ENCODE measurements at regions not wholly inside any gene's neighbourhood (a gene's known extent, or its start where the extent isn't known, plus 50 kb on each side); places are given as distances from the start of the nearest gene placed in this dataset.

- TF ChIP-seq, protein P1, sequence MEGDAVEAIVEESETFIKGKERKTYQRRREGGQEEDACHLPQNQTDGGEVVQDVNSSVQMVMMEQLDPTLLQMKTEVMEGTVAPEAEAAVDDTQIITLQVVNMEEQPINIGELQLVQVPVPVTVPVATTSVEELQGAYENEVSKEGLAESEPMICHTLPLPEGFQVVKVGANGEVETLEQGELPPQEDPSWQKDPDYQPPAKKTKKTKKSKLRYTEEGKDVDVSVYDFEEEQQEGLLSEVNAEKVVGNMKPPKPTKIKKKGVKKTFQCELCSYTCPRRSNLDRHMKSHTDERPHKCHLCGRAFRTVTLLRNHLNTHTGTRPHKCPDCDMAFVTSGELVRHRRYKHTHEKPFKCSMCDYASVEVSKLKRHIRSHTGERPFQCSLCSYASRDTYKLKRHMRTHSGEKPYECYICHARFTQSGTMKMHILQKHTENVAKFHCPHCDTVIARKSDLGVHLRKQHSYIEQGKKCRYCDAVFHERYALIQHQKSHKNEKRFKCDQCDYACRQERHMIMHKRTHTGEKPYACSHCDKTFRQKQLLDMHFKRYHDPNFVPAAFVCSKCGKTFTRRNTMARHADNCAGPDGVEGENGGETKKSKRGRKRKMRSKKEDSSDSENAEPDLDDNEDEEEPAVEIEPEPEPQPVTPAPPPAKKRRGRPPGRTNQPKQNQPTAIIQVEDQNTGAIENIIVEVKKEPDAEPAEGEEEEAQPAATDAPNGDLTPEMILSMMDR (IDR thresholded peaks at IDR 0.05; ENCODE audit: low read depth, low read length): no peak
- TF ChIP-seq EZH2phosphoT487 (IDR thresholded peaks at IDR 0.05; ENCODE audit: low read depth): no peak
These were observed 369.3 kb upstream of the TMPO start for GRCh38 chr12:98146043-98146442.

Data from OCI-LY3 (cell line).